Neural progenitor cell (in vitro differentiated cells): ENCODE measurements at regions not wholly inside any gene's neighbourhood (a gene's known extent, or its start where the extent isn't known, plus 50 kb on each side); places are given as distances from the start of the nearest gene placed in this dataset.

ENCODE experiments used
- DNase-seq: peaks from one replicate; pipeline ENCODE4 v3.0.0-alpha.2; 2016; ENCODE audit warnings: low spot score
- H2AFZ ChIP-seq: fragments of 200-600 bp; sonication (generic); replicated peaks from 2 replicates; pipeline ENCODE4 v1.6.1; 2016; ENCODE audit warnings: antibody characterized with exemption
- H3F3A ChIP-seq: fragments of 200-600 bp; sonication (generic); 2 replicates; pipeline ENCODE4 v1.6.1; 2016; ENCODE audit warnings: antibody characterized with exemption, low read depth
- H3K27ac ChIP-seq: fragments of 200-600 bp; sonication (generic); 2 replicates; pipeline ENCODE4 v1.5.1; 2016; ENCODE audit warnings: mild to moderate bottlenecking
- H3K27me3 ChIP-seq: fragments of 200-600 bp; sonication (generic); 2 replicates; pipeline ENCODE4 v1.6.1; 2016; ENCODE audit warnings: mild to moderate bottlenecking, moderate library complexity
- H3K36me3 ChIP-seq: fragments of 200-600 bp; sonication (generic); 2 replicates; pipeline ENCODE4 v1.5.1; 2016
- H3K4me1 ChIP-seq: fragments of 200-600 bp; sonication (generic); 2 replicates; pipeline ENCODE4 v1.6.1; 2016; ENCODE audit warnings: mixed run types
- H3K4me2 ChIP-seq: fragments of 200-600 bp; sonication (generic); 2 replicates; pipeline ENCODE4 v1.6.1; 2016
- H3K4me3 ChIP-seq: fragments of 200-600 bp; sonication (generic); 2 replicates; pipeline ENCODE4 v1.5.1; 2016
- H3K79me2 ChIP-seq: fragments of 200-600 bp; sonication (generic); 2 replicates; pipeline ENCODE4 v1.6.1; 2016; ENCODE audit warnings: low read depth
- H3K9ac ChIP-seq: fragments of 200-600 bp; sonication (generic); 2 replicates; pipeline ENCODE4 v1.6.1; 2016
- H3K9me3 ChIP-seq: fragments of 200-600 bp; sonication (generic); 2 replicates; pipeline ENCODE4 v1.5.1; 2016; ENCODE audit warnings: low read depth
- H4K20me1 ChIP-seq: fragments of 200-600 bp; sonication (generic); 2 replicates; pipeline ENCODE4 v1.6.1; 2016; ENCODE audit warnings: low read depth
- H3K27ac Mint-ChIP-seq: 3 replicates; pipeline ENCODE4 v1.8.0; 2021; ENCODE audit warnings: mixed read lengths
- H3K27me3 Mint-ChIP-seq: 2 replicates; pipeline ENCODE4 v1.8.0; 2022; ENCODE audit warnings: low read depth, mild to moderate bottlenecking, inconsistent platforms, moderate library complexity, mixed read lengths; ENCODE audit not compliant: insufficient read depth
- H3K36me3 Mint-ChIP-seq: 3 replicates; pipeline ENCODE4 v1.8.0; 2021; ENCODE audit warnings: mixed read lengths
- H3K4me1 Mint-ChIP-seq: 3 replicates; pipeline ENCODE4 v1.8.0; 2021; ENCODE audit warnings: mixed read lengths
- H3K4me3 Mint-ChIP-seq: 3 replicates; pipeline ENCODE4 v1.8.0; 2021; ENCODE audit warnings: mild to moderate bottlenecking, moderate library complexity, mixed read lengths
- H3K9me3 Mint-ChIP-seq: 3 replicates; pipeline ENCODE4 v1.8.0; 2020; ENCODE audit warnings: mixed read lengths
- CTCF ChIP-seq: fragments of 200-600 bp; sonication (generic); IDR thresholded peaks from 2 replicates; pipeline ENCODE4 v1.5.1; 2017; ENCODE audit warnings: antibody characterized with exemption, mild to moderate bottlenecking
- EZH2 ChIP-seq: fragments of 200-600 bp; sonication (generic); IDR thresholded peaks from 2 replicates; pipeline ENCODE4 v1.6.1; 2017; ENCODE audit warnings: antibody characterized with exemption, mild to moderate bottlenecking, moderate library complexity
- EZH2phosphoT487 ChIP-seq: fragments of 200-600 bp; sonication (generic); IDR thresholded peaks from 2 replicates; pipeline ENCODE4 v1.6.1; 2017; ENCODE audit warnings: antibody characterized with exemption

- no peaks in the 10 kb centered on the region for H3K79me2 ChIP-seq
- DNase-seq, result no peak
- H3K36me3 ChIP-seq, result no peaks in the 10 kb centered on the region
- Mint-ChIP-seq H3K27ac (peak overlapping the region; percentile 20), H3K4me3 (no peak overlapping the region), H3K9me3 (peaks cover 2% of the 10 kb centered on the region), H3K36me3 (no peaks in the 10 kb centered on the region), H3K27me3 (no peaks in the 10 kb centered on the region), H3K4me1 (peaks cover 16% of the 10 kb centered on the region)
- no peak overlapping the region for H3K4me2 ChIP-seq
- peaks cover 7% of the 10 kb centered on the region for H3K4me1 ChIP-seq
- no peaks in the 10 kb centered on the region for H3F3A ChIP-seq
- H2AFZ ChIP-seq, result no peak overlapping the region
- no peaks in the 10 kb centered on the region for H3K27me3 ChIP-seq
- no peaks in the 10 kb centered on the region for H4K20me1 ChIP-seq
- no peak overlapping the region for H3K9ac ChIP-seq
- no peaks in the 10 kb centered on the region for H3K9me3 ChIP-seq
- no peak overlapping the region for H3K4me3 ChIP-seq
- no peak for TF ChIP-seq EZH2
- H3K27ac ChIP-seq, result no peak overlapping the region
Observed at GRCh38 chr13:60696602-60697001, 299.6 kb downstream of the TDRD3 start.

GRCh38 chr13:60691268-60691667 is 294.2 kb downstream of the TDRD3 start:
- Mint-ChIP-seq H3K36me3 (no peaks in the 10 kb centered on the region), H3K4me1 (peaks cover 7% of the 10 kb centered on the region)

GRCh38 chr13:60690604-60691003 is 293.6 kb downstream of the TDRD3 start:
- Histone ChIP-seq H3K9me3 (no peaks in the 10 kb centered on the region), H3K79me2 (no peaks in the 10 kb centered on the region), H3K36me3 (no peaks in the 10 kb centered on the region), H2AFZ (no peak overlapping the region), H3F3A (no peaks in the 10 kb centered on the region), H4K20me1 (no peaks in the 10 kb centered on the region), H3K4me1 (no peaks in the 10 kb centered on the region), H3K27ac (no peak overlapping the region), H3K27me3 (no peaks in the 10 kb centered on the region), H3K9ac (no peak overlapping the region), H3K4me2 (no peak overlapping the region), H3K4me3 (no peak overlapping the region)
- Mint-ChIP-seq H3K27ac (peak overlapping the region; percentile 81), H3K36me3 (no peaks in the 10 kb centered on the region), H3K9me3 (no peaks in the 10 kb centered on the region), H3K4me1 (peaks cover 3% of the 10 kb centered on the region), H3K27me3 (no peaks in the 10 kb centered on the region), H3K4me3 (no peak overlapping the region)
- TF ChIP-seq EZH2 (no peak), CTCF (no peak), EZH2phosphoT487 (no peak)
- no peak for DNase-seq

More at GRCh38 chr13:60691268-60691667, 294.2 kb downstream of the TDRD3 start:
- H3K4me3 ChIP-seq, result no peak overlapping the region
- no peak for DNase-seq
- no peak overlapping the region for H3K4me2 ChIP-seq
- H3K27me3 ChIP-seq, result no peaks in the 10 kb centered on the region
- H3K9me3 Mint-ChIP-seq, result no peaks in the 10 kb centered on the region
- H3K4me1 ChIP-seq, result no peaks in the 10 kb centered on the region
- no peaks in the 10 kb centered on the region for H3K36me3 ChIP-seq
- no peak overlapping the region for H3K9ac ChIP-seq
- no peaks in the 10 kb centered on the region for H3K27me3 Mint-ChIP-seq
- H3K27ac ChIP-seq, result no peak overlapping the region
- H3K4me3 Mint-ChIP-seq, result no peak overlapping the region
- no peak overlapping the region for H2AFZ ChIP-seq
- TF ChIP-seq CTCF (no peak), EZH2 (no peak), EZH2phosphoT487 (no peak)
- no peaks in the 10 kb centered on the region for H4K20me1 ChIP-seq
- H3K79me2 ChIP-seq, result no peaks in the 10 kb centered on the region
- no peaks in the 10 kb centered on the region for H3F3A ChIP-seq
- no peak overlapping the region for H3K27ac Mint-ChIP-seq
- H3K9me3 ChIP-seq, result no peaks in the 10 kb centered on the region

- Mint-ChIP-seq H3K4me3 (no peak overlapping the region), H3K9me3 (no peaks in the 10 kb centered on the region), H3K36me3 (no peaks in the 10 kb centered on the region), H3K4me1 (peaks cover 3% of the 10 kb centered on the region), H3K27ac (no peak overlapping the region), H3K27me3 (no peaks in the 10 kb centered on the region)
- Histone ChIP-seq H3K79me2 (no peaks in the 10 kb centered on the region), H4K20me1 (no peaks in the 10 kb centered on the region), H2AFZ (no peak overlapping the region), H3K9ac (no peak overlapping the region), H3K4me1 (no peaks in the 10 kb centered on the region), H3K9me3 (no peaks in the 10 kb centered on the region), H3K4me2 (no peak overlapping the region), H3K27ac (no peak overlapping the region), H3K27me3 (no peaks in the 10 kb centered on the region), H3K36me3 (no peaks in the 10 kb centered on the region), H3K4me3 (no peak overlapping the region), H3F3A (no peaks in the 10 kb centered on the region)
- no peak for DNase-seq
- TF ChIP-seq EZH2phosphoT487, result no peak
- no peak for TF ChIP-seq CTCF
- no peak for TF ChIP-seq EZH2
Observed at GRCh38 chr13:60689571-60689970, 292.6 kb downstream of the TDRD3 start.
